ENCODE measurements at regions not wholly inside any gene's neighbourhood (a gene's known extent, or its start where the extent isn't known, plus 50 kb on each side); places are given as distances from the start of the nearest gene placed in this dataset.

GRCh38 chr10:69685426-69685801, 55.4 kb downstream of the FAM241B start:
- H3K79me2 ChIP-seq (ENCODE audit: insufficient read depth, low read length): no peaks in the 10 kb centered on the region
- intact Hi-C loops (cut with micrococcal nuclease; ENCODE audit: unreplicated experiment) (no loop called here), in situ Hi-C loops (cut with HindIII; ENCODE audit: extremely low pct_ligation_motif_present, low pct_unique_long_range_greater_than_20kb) (no loop called here)
- H3K9me3 ChIP-seq (ENCODE audit: low read length): no peaks in the 10 kb centered on the region
- WGBS (ENCODE audit: low lambda C conversion rate): 33% methylated on average over 5 of the region's 5 CpGs
- H3K4me1 ChIP-seq (ENCODE audit: insufficient read depth, low read length): peaks cover 29% of the 10 kb centered on the region
- H2AFZ ChIP-seq (ENCODE audit: low read length): no peak overlapping the region
- DNase-seq (ENCODE audit: low spot score) (no peak), FAIRE-seq (no peak), ATAC-seq (no peak)
- H3K27me3 ChIP-seq (ENCODE audit: control insufficient read depth in 1 of 2, insufficient read depth in 2 of 2, low read length in 2 of 2): peaks cover 2 to 24% of the 10 kb centered on the region in 2 experiments; a peak in 2 of 5 replicates
- H3K36me3 ChIP-seq (replicated peaks in 1 of 2; ENCODE audit: control insufficient read depth in 1 of 2, insufficient read depth in 2 of 2, low read length in 2 of 2): no peaks in the 10 kb centered on the region
- TF ChIP-seq TAF15 (IDR thresholded peaks at IDR 0.05; ENCODE audit: low read depth, low read length, poor library complexity, severe bottlenecking): no peak
- no peak for TF ChIP-seq ZBTB39 (CRISPR knock-in tag; IDR thresholded peaks at IDR 0.05)
- TF ChIP-seq ZXDC (CRISPR knock-in tag; IDR thresholded peaks at IDR 0.05): no peak
- no peak for TF ChIP-seq MYC (CRISPR knock-in tag; IDR thresholded peaks at IDR 0.05; ENCODE audit: borderline replicate concordance)
- no peak for TF ChIP-seq SMC3 (IDR thresholded peaks at IDR 0.05; ENCODE audit: low read length)
- TF ChIP-seq ZNF281 (CRISPR knock-in tag; IDR thresholded peaks at IDR 0.05; ENCODE audit: borderline replicate concordance): no peak
- TF ChIP-seq HDAC2 (CRISPR knock-in tag; IDR thresholded peaks at IDR 0.05): no peak
- TF ChIP-seq KAT8 (CRISPR knock-in tag; IDR thresholded peaks at IDR 0.05): no peak
- no peak for TF ChIP-seq RFXAP (CRISPR knock-in tag; IDR thresholded peaks at IDR 0.05; ENCODE audit: borderline replicate concordance)
- BruUV-seq (replicated peaks): no TSS peak
- no peak overlapping the region for H3K4me3 ChIP-seq (replicated peaks in 1 of 3; ENCODE audit: insufficient read depth in 1 of 3, low read depth in 2 of 3, low read length in 3 of 3)
- CTCF ChIA-PET (ENCODE audit: low intra/inter-chr PET ratio, low total read pairs): no interaction called here
- no peak overlapping the region for H3K9ac ChIP-seq (ENCODE audit: insufficient read depth, low read depth, low read length)
- POLR2A ChIA-PET: no interaction called here
- no peaks in the 10 kb centered on the region for H4K20me1 ChIP-seq (ENCODE audit: insufficient read depth, low read length)
- no peak overlapping the region for H3K27ac ChIP-seq (ENCODE audit: extremely low read length, insufficient read depth, low read length)
- H3K4me2 ChIP-seq (ENCODE audit: low read depth, low read length): no peak overlapping the region
